ENCODE measurements at regions not wholly inside any gene's neighbourhood (a gene's known extent, or its start where the extent isn't known, plus 50 kb on each side); places are given as distances from the start of the nearest gene placed in this dataset.

- H3K27ac ChIP-seq: no peak overlapping the region
- no peak overlapping the region for H3K4me3 ChIP-seq
- DNase-seq (ENCODE audit: low spot score in 2 of 2): no peak
- H3K9me3 ChIP-seq: no peaks in the 10 kb centered on the region
- WGBS, 2 donors: 73 to 91% methylated on average over 3 of the region's 3 CpGs
- H3K36me3 ChIP-seq: no peaks in the 10 kb centered on the region
- TF ChIP-seq CTCF (IDR thresholded peaks at IDR 0.05) (no peak), POLR2A (IDR thresholded peaks at IDR 0.05) (no peak), EP300 (IDR thresholded peaks at IDR 0.05) (no peak)
- H3K27me3 ChIP-seq: no peaks in the 10 kb centered on the region
- no peaks in the 10 kb centered on the region for H3K4me1 ChIP-seq
Observed at GRCh38 chrX:38923451-38923969, 122.3 kb downstream of the MID1IP1 start.

- TF ChIP-seq POLR2A (IDR thresholded peaks at IDR 0.05) (no peak), CTCF (IDR thresholded peaks at IDR 0.05) (no peak), EP300 (IDR thresholded peaks at IDR 0.05) (no peak)
- no peaks in the 10 kb centered on the region for H3K4me1 ChIP-seq
- no peaks in the 10 kb centered on the region for H3K36me3 ChIP-seq
- 79 to 96% methylated on average over 3 of the region's 3 CpGs for WGBS, 2 donors
- H3K27me3 ChIP-seq: no peaks in the 10 kb centered on the region
- no peak overlapping the region for H3K27ac ChIP-seq
- no peak overlapping the region for H3K4me3 ChIP-seq
- no peak for DNase-seq (ENCODE audit: low spot score in 2 of 2)
- no peaks in the 10 kb centered on the region for H3K9me3 ChIP-seq
Observed at GRCh38 chrX:38927592-38927991, 126.3 kb downstream of the MID1IP1 start.

GRCh38 chrX:38929966-38930421 lies 128.7 kb downstream of the MID1IP1 start:
- TF ChIP-seq POLR2A (IDR thresholded peaks at IDR 0.05) (no peak), EP300 (IDR thresholded peaks at IDR 0.05) (no peak)
- H3K9me3 ChIP-seq: no peaks in the 10 kb centered on the region
- H3K27ac ChIP-seq: no peak overlapping the region
- no peak for DNase-seq (ENCODE audit: low spot score in 2 of 2)
- WGBS, 2 donors: 43 to 69% methylated on average over 2 of the region's 2 CpGs
- no peaks in the 10 kb centered on the region for H3K4me1 ChIP-seq
- H3K4me3 ChIP-seq: no peak overlapping the region
- no peaks in the 10 kb centered on the region for H3K36me3 ChIP-seq
- no peaks in the 10 kb centered on the region for H3K27me3 ChIP-seq

- WGBS, 2 donors: 74 to 82% methylated on average over 2 of the region's 2 CpGs
- H3K27ac ChIP-seq: no peak overlapping the region
- no peak for DNase-seq (ENCODE audit: low spot score in 2 of 2)
Observed at GRCh38 chrX:38930474-38930873, 129.2 kb downstream of the MID1IP1 start.

GRCh38 chrX:38935561-38935960 lies 134.3 kb downstream of the MID1IP1 start:
- no peak for TF ChIP-seq CTCF (IDR thresholded peaks at IDR 0.05)
- TF ChIP-seq EP300 (IDR thresholded peaks at IDR 0.05): no peak
- TF ChIP-seq POLR2A (IDR thresholded peaks at IDR 0.05): no peak
- H3K27me3 ChIP-seq: no peaks in the 10 kb centered on the region
- no peak for DNase-seq (ENCODE audit: low spot score in 2 of 2)
- no peaks in the 10 kb centered on the region for H3K9me3 ChIP-seq
- 84 to 97% methylated on average over 3 to 4 of the region's 4 CpGs for WGBS, 2 donors
- H3K4me3 ChIP-seq: no peak overlapping the region
- no peaks in the 10 kb centered on the region for H3K4me1 ChIP-seq
- no peak overlapping the region for H3K27ac ChIP-seq
- no peaks in the 10 kb centered on the region for H3K36me3 ChIP-seq

More at GRCh38 chrX:38930474-38930873, 129.2 kb downstream of the MID1IP1 start:
- Histone ChIP-seq H3K4me3 (no peak overlapping the region), H3K4me1 (no peaks in the 10 kb centered on the region), H3K9me3 (no peaks in the 10 kb centered on the region), H3K27me3 (no peaks in the 10 kb centered on the region), H3K36me3 (no peaks in the 10 kb centered on the region)
- TF ChIP-seq EP300 (IDR thresholded peaks at IDR 0.05): no peak
- no peak for TF ChIP-seq CTCF (IDR thresholded peaks at IDR 0.05)
- TF ChIP-seq POLR2A (IDR thresholded peaks at IDR 0.05): no peak

- H3K27me3 ChIP-seq: no peaks in the 10 kb centered on the region
- no peaks in the 10 kb centered on the region for H3K9me3 ChIP-seq
Observed at GRCh38 chrX:38937400-38937799, 136.1 kb downstream of the MID1IP1 start.

More at GRCh38 chrX:38937400-38937799, 136.1 kb downstream of the MID1IP1 start:
- TF ChIP-seq EP300 (IDR thresholded peaks at IDR 0.05) (no peak), POLR2A (IDR thresholded peaks at IDR 0.05) (no peak)
- Histone ChIP-seq H3K4me1 (no peaks in the 10 kb centered on the region), H3K27ac (no peak overlapping the region), H3K36me3 (no peaks in the 10 kb centered on the region), H3K4me3 (no peak overlapping the region)
- no peak for DNase-seq (ENCODE audit: low spot score in 2 of 2)
